RWPE1 (cell line): ENCODE measurements at regions not wholly inside any gene's neighbourhood (a gene's known extent, or its start where the extent isn't known, plus 50 kb on each side); places are given as distances from the start of the nearest gene placed in this dataset.

Experiments
- CTCF ChIA-PET: fragments of 350-600 bp; sonication (Branson Sonifier 250); formaldehyde crosslinking; extraction: SDS; loops from one replicate; lab custom pipeline; 2021; lab: Yijun Ruan, JAX
- POLR2A ChIA-PET: fragments of 400-600 bp; formaldehyde crosslinking; extraction: SDS; loops from one replicate; lab custom pipeline; 2020; ENCODE audit warnings: antibody characterized with exemption; ENCODE audit not compliant: low non-redundant PET; lab: Yijun Ruan, JAX
- DNase-seq: peaks from one replicate; pipeline ENCODE4 v3.0.0; 2012; ENCODE audit warnings: low spot score
- H3K27ac ChIP-seq: fragments of 450-650 bp; 2 replicates; pipeline ENCODE4 v1.5.1; 2017
- TF ChIP-seq, protein P1 (sequence below): fragments of 450-650 bp; conservative IDR thresholded peaks from 2 replicates; pipeline ENCODE4 v1.5.1; 2017; ENCODE audit warnings: low read depth, mild to moderate bottlenecking

DNA sequence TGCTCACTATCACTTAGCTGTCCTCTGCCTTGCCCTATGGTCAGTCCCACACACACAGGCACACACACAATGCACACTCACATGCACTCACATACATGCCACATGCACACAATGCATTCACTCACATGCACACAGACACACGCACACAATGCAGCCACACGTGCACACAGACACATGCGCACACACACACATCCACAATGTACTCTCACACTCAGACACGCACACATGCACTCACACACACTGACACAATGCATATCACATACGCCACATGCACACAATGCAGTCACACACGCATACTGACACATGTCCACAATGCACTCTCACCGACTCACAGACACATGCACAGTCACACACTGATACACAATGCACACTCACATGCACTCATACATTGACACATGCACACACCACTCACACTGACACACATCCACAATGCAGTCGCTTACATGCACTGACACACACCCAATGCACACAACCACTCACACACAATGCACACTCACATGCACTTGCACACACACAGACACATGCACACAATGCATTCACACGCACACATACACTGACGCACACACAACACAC, 99.7 kb downstream of the ENGASE start:
- TF ChIP-seq, protein P1, sequence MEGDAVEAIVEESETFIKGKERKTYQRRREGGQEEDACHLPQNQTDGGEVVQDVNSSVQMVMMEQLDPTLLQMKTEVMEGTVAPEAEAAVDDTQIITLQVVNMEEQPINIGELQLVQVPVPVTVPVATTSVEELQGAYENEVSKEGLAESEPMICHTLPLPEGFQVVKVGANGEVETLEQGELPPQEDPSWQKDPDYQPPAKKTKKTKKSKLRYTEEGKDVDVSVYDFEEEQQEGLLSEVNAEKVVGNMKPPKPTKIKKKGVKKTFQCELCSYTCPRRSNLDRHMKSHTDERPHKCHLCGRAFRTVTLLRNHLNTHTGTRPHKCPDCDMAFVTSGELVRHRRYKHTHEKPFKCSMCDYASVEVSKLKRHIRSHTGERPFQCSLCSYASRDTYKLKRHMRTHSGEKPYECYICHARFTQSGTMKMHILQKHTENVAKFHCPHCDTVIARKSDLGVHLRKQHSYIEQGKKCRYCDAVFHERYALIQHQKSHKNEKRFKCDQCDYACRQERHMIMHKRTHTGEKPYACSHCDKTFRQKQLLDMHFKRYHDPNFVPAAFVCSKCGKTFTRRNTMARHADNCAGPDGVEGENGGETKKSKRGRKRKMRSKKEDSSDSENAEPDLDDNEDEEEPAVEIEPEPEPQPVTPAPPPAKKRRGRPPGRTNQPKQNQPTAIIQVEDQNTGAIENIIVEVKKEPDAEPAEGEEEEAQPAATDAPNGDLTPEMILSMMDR, result no peak
- no peak for DNase-seq
- no peak overlapping the region for H3K27ac ChIP-seq
- POLR2A ChIA-PET, result interaction anchor here (0.7 kb wide), 1 partner anchor 133 kb away, joined by 3 read pairs; no protein-coding TSS in a partner anchor
- CTCF ChIA-PET, result interaction anchor here (0.6 kb wide), 1 partner anchor 124 kb away, joined by 3 read pairs; no protein-coding TSS in a partner anchor

DNA sequence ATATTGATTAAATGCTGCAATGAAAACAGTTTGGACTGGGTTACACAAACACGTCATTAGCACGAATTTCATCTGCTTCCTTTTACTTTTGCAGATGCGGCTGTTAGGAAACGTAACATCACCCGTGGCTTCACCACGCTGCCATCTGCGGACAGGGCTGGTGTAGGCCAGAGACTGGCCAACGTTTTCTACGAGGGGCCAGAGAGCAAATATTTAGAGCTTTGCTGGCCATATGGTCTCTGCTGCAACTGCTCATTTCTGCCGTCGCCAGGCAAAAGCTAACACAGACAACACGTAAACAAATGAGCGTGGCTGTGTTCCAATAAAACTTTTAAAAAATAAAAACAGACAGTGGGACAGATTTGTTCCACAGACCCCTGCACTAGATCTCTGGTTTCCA, 96.6 kb downstream of the ENGASE start:
- DNase-seq, result no peak
- POLR2A ChIA-PET, result no interaction called here
- TF ChIP-seq, protein P1, result no peak
- CTCF ChIA-PET, result interaction anchor here (0.7 to 1.8 kb wide), 3 partner anchors 83 to 265 kb away, joined by 3 to 8 read pairs (median 5); no protein-coding TSS in a partner anchor
- H3K27ac ChIP-seq, result no peak overlapping the region

DNA sequence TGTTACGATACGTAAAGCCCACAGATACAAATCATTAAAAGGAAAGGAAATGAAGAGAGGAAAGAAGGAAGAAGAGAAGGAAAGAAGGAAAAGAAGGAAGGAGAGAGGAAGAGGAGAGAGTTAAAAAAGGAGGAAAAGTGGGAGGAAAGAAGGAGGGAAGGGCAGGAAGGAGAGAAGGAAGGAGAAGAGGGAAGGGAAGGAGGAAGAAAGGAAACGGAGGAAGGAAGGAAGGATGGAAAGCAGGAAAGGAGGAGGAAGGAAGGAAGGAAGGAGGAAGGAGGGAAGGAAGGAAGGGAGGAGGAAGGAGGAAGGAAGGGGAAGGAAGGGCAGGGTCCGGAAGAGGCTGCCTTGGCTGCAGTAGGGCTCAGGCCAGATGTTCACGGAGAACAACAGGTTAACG, 95.2 kb downstream of the ENGASE start:
- TF ChIP-seq, protein P1, result no peak
- no peak overlapping the region for H3K27ac ChIP-seq
- no peak for DNase-seq
- CTCF ChIA-PET, result interaction anchor here (0.6 to 1.8 kb wide), 2 partner anchors 10 to 82 kb away, joined by 3 to 8 read pairs; no protein-coding TSS in a partner anchor
- POLR2A ChIA-PET, result no interaction called here

DNA sequence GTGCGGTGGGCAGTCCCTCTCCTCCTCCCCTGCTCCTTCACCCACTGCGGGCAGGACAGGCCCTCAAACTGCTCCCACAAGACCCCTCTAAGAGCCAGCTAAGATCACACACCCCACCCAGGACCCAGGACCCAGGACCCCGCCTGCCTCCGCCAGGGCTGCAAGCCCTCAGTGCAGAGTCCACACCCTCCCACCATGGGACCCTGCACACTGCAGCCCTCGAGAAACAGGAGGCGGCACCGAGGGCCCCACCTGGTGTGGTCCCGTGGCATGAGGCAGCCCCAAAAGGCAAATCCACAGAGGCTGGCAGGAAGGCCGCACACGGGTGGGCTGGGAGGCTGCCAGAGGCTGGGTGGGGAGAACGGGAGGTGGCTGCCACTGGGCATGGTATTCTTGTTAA, 94.7 kb downstream of the ENGASE start:
- DNase-seq, result no peak
- CTCF ChIA-PET, result no interaction called here
- H3K27ac ChIP-seq, result no peak overlapping the region
- TF ChIP-seq, protein P1, result no peak
- POLR2A ChIA-PET, result no interaction called here

DNA sequence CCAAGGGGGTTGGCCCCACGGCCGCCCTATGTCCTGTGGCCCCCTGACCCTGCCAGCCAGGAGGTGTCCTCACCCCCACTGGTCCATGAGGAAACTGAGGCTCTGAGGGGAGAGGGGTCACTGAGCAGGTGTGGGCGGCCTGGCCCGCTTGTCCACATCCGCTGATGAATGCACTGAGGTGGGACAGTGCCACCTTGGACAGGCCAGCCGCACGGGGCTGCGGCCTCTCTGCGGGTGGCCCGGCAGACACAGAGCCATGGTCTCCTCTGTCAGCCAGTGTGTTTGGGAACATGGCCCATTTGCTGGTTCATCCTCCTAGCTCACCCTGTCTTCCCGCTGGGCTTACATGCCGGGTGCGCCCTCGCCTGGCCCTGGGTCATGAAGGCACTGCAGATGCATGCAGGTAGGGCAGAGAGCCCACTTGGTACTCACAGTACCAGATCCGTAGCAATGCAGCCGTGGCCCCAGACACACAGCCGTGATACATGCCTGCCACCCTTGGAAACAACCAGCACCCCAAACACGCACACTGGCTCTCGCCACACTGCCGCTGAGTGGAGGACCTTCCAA, 93.9 kb downstream of the ENGASE start:
- no peak for DNase-seq
- TF ChIP-seq, protein P1, result no peak
- no peak overlapping the region for H3K27ac ChIP-seq
- CTCF ChIA-PET, result no interaction called here
- POLR2A ChIA-PET, result no interaction called here

DNA sequence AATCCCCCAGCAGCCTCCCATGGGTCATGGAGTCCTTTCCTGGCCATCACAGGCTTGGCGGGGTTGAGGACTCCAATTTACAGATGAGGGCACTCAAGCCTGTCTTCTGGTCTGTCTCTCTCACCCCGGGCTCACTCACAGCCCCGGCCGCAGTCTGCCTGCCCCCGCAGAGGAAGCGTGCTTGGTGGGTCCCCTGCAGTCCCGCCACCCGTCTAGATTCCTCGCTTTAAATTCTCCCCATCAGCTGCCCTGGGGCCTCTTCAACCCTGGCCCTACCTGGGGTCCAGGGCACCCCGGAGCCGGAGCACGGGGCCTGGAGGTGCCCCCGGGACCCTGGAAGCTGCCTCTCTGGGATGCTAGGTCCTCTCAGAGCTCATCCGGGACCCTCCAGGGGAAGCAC, 92.9 kb downstream of the ENGASE start:
- TF ChIP-seq, protein P1, result no peak
- ChIA-PET POLR2A (no interaction called here), CTCF (no interaction called here)
- H3K27ac ChIP-seq, result no peak overlapping the region
- DNase-seq, result no peak
